ENCODE measurements at regions not wholly inside any gene's neighbourhood (a gene's known extent, or its start where the extent isn't known, plus 50 kb on each side); places are given as distances from the start of the nearest gene placed in this dataset.

GRCh38 chr10:61098966-61099365 is 155.0 kb upstream of the RHOBTB1 start:
- Histone ChIP-seq H3K9me3 (ENCODE audit: control insufficient read depth, low read length) (no peaks in the 10 kb centered on the region), H3K4me2 (ENCODE audit: low read length) (no peak overlapping the region), H3K36me3 (ENCODE audit: control insufficient read depth, insufficient read depth, low read length) (no peaks in the 10 kb centered on the region), H3K9ac (no peak overlapping the region), H3K4me1 (no peaks in the 10 kb centered on the region), H2AFZ (no peak overlapping the region), H3K27ac (no peak overlapping the region), H3K4me3 (ENCODE audit: low read depth, low read length) (no peak overlapping the region), H3K79me2 (no peaks in the 10 kb centered on the region), H3K27me3 (ENCODE audit: control insufficient read depth, insufficient read depth, low read length) (no peaks in the 10 kb centered on the region)
- TF ChIP-seq CTCF (IDR thresholded peaks at IDR 0.05) = no peak

- Histone ChIP-seq H3K27ac (no peak overlapping the region), H3K4me3 (ENCODE audit: low read depth, low read length) (no peak overlapping the region), H3K27me3 (ENCODE audit: control insufficient read depth, insufficient read depth, low read length) (no peaks in the 10 kb centered on the region), H2AFZ (no peak overlapping the region), H3K9me3 (ENCODE audit: control insufficient read depth, low read length) (no peaks in the 10 kb centered on the region), H3K4me1 (no peaks in the 10 kb centered on the region), H3K4me2 (ENCODE audit: low read length) (no peak overlapping the region), H3K36me3 (ENCODE audit: control insufficient read depth, insufficient read depth, low read length) (no peaks in the 10 kb centered on the region), H3K79me2 (no peaks in the 10 kb centered on the region), H3K9ac (no peak overlapping the region)
- TF ChIP-seq CTCF (IDR thresholded peaks at IDR 0.05) = no peak
Observed at GRCh38 chr10:61097026-61097425, 153.0 kb upstream of the RHOBTB1 start.

- no peak overlapping the region for H3K4me3 ChIP-seq (ENCODE audit: low read depth, low read length)
- H2AFZ ChIP-seq = no peak overlapping the region
- no peaks in the 10 kb centered on the region for H3K4me1 ChIP-seq
- H3K79me2 ChIP-seq = no peaks in the 10 kb centered on the region
- no peak for TF ChIP-seq CTCF (IDR thresholded peaks at IDR 0.05)
- no peaks in the 10 kb centered on the region for H3K36me3 ChIP-seq (ENCODE audit: control insufficient read depth, insufficient read depth, low read length)
- H3K27ac ChIP-seq = no peak overlapping the region
- H3K4me2 ChIP-seq (ENCODE audit: low read length) = no peak overlapping the region
- H3K9ac ChIP-seq = no peak overlapping the region
- H3K27me3 ChIP-seq (ENCODE audit: control insufficient read depth, insufficient read depth, low read length) = no peaks in the 10 kb centered on the region
- H3K9me3 ChIP-seq (ENCODE audit: control insufficient read depth, low read length) = no peaks in the 10 kb centered on the region
Observed at GRCh38 chr10:61096056-61096455, 152.1 kb upstream of the RHOBTB1 start.

- no peaks in the 10 kb centered on the region for H3K27me3 ChIP-seq (ENCODE audit: control insufficient read depth, insufficient read depth, low read length)
- H3K36me3 ChIP-seq (ENCODE audit: control insufficient read depth, insufficient read depth, low read length) = no peaks in the 10 kb centered on the region
- no peak overlapping the region for H3K4me3 ChIP-seq (ENCODE audit: low read depth, low read length)
- H3K9ac ChIP-seq = no peak overlapping the region
- TF ChIP-seq CTCF (IDR thresholded peaks at IDR 0.05) = no peak
- no peaks in the 10 kb centered on the region for H3K79me2 ChIP-seq
- H3K9me3 ChIP-seq (ENCODE audit: control insufficient read depth, low read length) = no peaks in the 10 kb centered on the region
- H2AFZ ChIP-seq = no peak overlapping the region
- no peaks in the 10 kb centered on the region for H3K4me1 ChIP-seq
- H3K4me2 ChIP-seq (ENCODE audit: low read length) = no peak overlapping the region
- no peak overlapping the region for H3K27ac ChIP-seq
Observed at GRCh38 chr10:61091531-61091930, 147.5 kb upstream of the RHOBTB1 start.

- no peaks in the 10 kb centered on the region for H3K27me3 ChIP-seq (ENCODE audit: control insufficient read depth, insufficient read depth, low read length)
- no peaks in the 10 kb centered on the region for H3K4me1 ChIP-seq
- H2AFZ ChIP-seq = no peak overlapping the region
- no peaks in the 10 kb centered on the region for H3K79me2 ChIP-seq
- TF ChIP-seq CTCF (IDR thresholded peaks at IDR 0.05) = no peak
- H3K4me2 ChIP-seq (ENCODE audit: low read length) = no peak overlapping the region
- no peak overlapping the region for H3K4me3 ChIP-seq (ENCODE audit: low read depth, low read length)
- no peak overlapping the region for H3K9ac ChIP-seq
- H3K27ac ChIP-seq = no peak overlapping the region
- H3K36me3 ChIP-seq (ENCODE audit: control insufficient read depth, insufficient read depth, low read length) = no peaks in the 10 kb centered on the region
- H3K9me3 ChIP-seq (ENCODE audit: control insufficient read depth, low read length) = no peaks in the 10 kb centered on the region
Observed at GRCh38 chr10:61089251-61089650, 145.3 kb upstream of the RHOBTB1 start.

Measured in parathyroid adenoma (tissue), 2 donors.